RWPE2 (cell line): ENCODE measurements at regions not wholly inside any gene's neighbourhood (a gene's known extent, or its start where the extent isn't known, plus 50 kb on each side); places are given as distances from the start of the nearest gene placed in this dataset.

ENCODE experiments used
- ATAC-seq: fragments of 200-7000 bp; cut with Tn5 transposase; 3 replicates; pipeline ENCODE4 v1.9.1; 2021; ENCODE audit warnings: low read depth
- DNase-seq: peaks from one replicate; pipeline ENCODE4 v3.0.0-alpha.2; 2020; ENCODE audit warnings: low spot score
- H3K27ac ChIP-seq: fragments of 450-650 bp; 2 replicates; pipeline ENCODE4 v1.5.1; 2017; ENCODE audit warnings: mild to moderate bottlenecking; ENCODE audit not compliant: poor library complexity, severe bottlenecking
- H3K27me3 ChIP-seq: fragments of 250-450 bp; sonication (Bioruptor Pico); 2 replicates; pipeline ENCODE4 v1.5.1; 2021; ENCODE audit warnings: mild to moderate bottlenecking, moderate library complexity; ENCODE audit not compliant: insufficient read depth, poor library complexity, severe bottlenecking
- H3K36me3 ChIP-seq: fragments of 250-450 bp; sonication (Bioruptor Pico); 2 replicates; pipeline ENCODE4 v1.5.1; 2020; ENCODE audit warnings: low read depth, mild to moderate bottlenecking, moderate library complexity
- H3K4me1 ChIP-seq: fragments of 250-450 bp; sonication (Bioruptor Pico); 2 replicates; pipeline ENCODE4 v1.5.1; 2021; ENCODE audit warnings: mild to moderate bottlenecking, moderate library complexity; ENCODE audit not compliant: insufficient read depth, poor library complexity, severe bottlenecking
- H3K4me3 ChIP-seq: fragments of 250-450 bp; sonication (Bioruptor Pico); 2 replicates; pipeline ENCODE4 v1.5.1; 2021; ENCODE audit warnings: mild to moderate bottlenecking, moderate library complexity; ENCODE audit not compliant: severe bottlenecking
- H3K9me3 ChIP-seq: fragments of 250-450 bp; sonication (Bioruptor Pico); 2 replicates; pipeline ENCODE4 v1.5.1; 2021; ENCODE audit warnings: mild to moderate bottlenecking, moderate library complexity; ENCODE audit not compliant: severe bottlenecking
- CTCF ChIP-seq: fragments of 450-650 bp; IDR thresholded peaks from one replicate; pipeline ENCODE4 v1.5.1; 2017; ENCODE audit warnings: mild to moderate bottlenecking, moderate library complexity; ENCODE audit not compliant: poor library complexity, severe bottlenecking

- ATAC-seq (peak; percentile 35; the same call in 1 of the 3 replicates), DNase-seq (no peak)
- no peaks in the 10 kb centered on the region for H3K9me3 ChIP-seq
- no peak overlapping the region for H3K27ac ChIP-seq
- no peaks in the 10 kb centered on the region for H3K4me1 ChIP-seq
- TF ChIP-seq CTCF: peak; percentile 37
- no peaks in the 10 kb centered on the region for H3K36me3 ChIP-seq
- no peak overlapping the region for H3K4me3 ChIP-seq
- no peaks in the 10 kb centered on the region for H3K27me3 ChIP-seq
Measured at GRCh38 chr4:156677131-156677531, 294.5 kb downstream of the PDGFC start.

DNA sequence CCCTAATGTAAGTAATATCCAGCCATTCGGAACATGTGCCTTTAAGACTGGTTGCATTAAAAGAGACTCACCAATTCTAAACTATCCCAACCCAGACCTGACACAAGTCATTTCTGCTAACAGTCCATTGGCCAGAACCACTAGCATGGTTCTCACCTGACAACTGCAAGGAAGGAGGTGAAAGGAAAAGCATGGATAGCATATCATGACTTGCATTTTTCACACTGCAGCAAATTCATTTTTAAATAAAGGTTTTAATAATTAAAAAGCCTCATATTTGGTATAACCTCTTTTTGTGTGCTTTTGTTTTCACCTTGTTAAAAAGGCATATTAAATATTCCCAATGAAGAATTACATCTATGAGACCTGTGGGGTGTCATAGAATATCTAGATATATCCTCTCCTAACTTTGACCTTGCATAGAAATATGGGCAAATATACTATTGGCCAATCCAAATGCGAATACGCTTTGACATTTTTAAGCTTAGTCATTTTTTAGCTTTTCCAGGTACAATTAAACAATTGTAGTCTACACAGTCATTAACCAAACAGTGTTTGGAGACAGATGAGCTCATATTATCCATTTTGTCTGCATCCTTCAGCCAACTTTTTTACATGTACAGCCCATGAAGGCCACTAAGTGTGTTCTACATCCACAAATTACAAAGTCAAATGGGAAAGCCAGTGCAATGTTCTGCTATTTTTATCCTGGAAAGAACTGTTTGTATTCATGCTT, 295.3 kb downstream of the PDGFC start:
- DNase-seq: no peak
- Histone ChIP-seq H3K4me3 (no peak overlapping the region), H3K27me3 (no peaks in the 10 kb centered on the region), H3K4me1 (no peaks in the 10 kb centered on the region), H3K36me3 (no peaks in the 10 kb centered on the region), H3K27ac (no peak overlapping the region), H3K9me3 (no peaks in the 10 kb centered on the region)
- no peak for TF ChIP-seq CTCF
- ATAC-seq: no peak

DNA sequence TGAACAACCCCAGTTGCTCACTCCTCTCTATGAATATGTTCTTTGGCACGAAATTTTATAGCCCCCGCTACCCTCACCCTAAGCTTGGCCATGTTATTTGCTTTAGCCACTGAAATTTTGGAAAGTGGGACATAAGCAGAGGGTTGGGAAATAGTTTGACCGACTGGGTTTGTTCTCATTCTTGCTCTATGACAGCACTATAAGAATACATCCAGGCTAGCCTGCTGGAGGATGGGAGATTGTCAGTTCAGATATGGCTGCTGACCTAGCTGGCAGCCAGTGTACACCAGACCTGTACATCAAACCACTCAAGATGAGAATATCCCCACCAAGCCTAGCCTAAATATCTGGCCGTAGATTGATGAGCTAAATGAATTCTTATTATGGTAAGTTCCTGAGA, 298.1 kb downstream of the PDGFC start:
- Histone ChIP-seq H3K4me1 (no peaks in the 10 kb centered on the region), H3K36me3 (no peaks in the 10 kb centered on the region), H3K9me3 (no peaks in the 10 kb centered on the region), H3K27ac (no peak overlapping the region), H3K4me3 (no peak overlapping the region), H3K27me3 (no peaks in the 10 kb centered on the region)
- no peak for DNase-seq
- ATAC-seq: no peak
- no peak for TF ChIP-seq CTCF

DNA sequence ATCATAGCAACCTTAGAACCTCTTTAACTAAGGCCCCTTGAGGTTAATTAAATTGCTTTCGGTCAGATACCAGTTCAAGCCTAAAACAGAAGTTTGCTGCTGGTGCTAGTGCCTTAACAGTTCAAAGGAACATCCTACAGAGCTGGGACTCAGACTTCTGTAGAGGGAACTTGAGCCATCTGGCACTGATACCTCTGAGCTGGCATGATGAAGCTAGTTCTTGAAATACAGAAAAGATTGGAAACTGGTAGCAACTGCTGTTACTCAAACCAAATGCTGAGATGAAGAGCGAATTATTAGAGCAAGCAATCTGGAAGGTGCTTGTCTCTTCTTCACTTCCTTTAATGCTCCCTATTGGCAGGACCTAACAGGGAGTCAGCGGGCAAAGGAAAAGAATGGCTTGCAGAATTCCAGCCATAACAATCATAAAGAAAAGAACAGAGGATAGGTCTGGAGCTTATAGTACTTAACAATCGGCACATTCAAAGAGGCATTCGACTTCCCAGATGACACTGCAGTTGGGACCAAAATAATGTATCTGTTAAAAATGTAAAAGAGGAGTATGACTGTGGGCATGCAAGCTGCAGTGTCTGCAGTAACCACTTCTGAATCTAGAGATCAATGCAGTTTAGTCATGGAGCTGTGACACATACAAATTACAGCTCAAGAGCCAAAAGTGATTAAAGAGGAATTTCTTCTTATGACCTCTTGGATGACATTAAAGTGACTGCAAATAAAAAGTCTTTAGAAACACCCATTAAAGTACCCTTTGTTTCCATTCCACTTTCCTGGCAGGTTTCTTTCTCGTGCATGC, 298.9 kb downstream of the PDGFC start:
- DNase-seq (no peak), ATAC-seq (0 out of 3 replicates have a peak, but pooled peaks have one; percentile 38)
- no peak overlapping the region for H3K4me3 ChIP-seq
- TF ChIP-seq CTCF: no peak
- no peaks in the 10 kb centered on the region for H3K4me1 ChIP-seq
- H3K36me3 ChIP-seq: no peaks in the 10 kb centered on the region
- no peaks in the 10 kb centered on the region for H3K9me3 ChIP-seq
- H3K27ac ChIP-seq: no peak overlapping the region
- H3K27me3 ChIP-seq: no peaks in the 10 kb centered on the region
